C4-2B (cell line): ENCODE measurements at regions not wholly inside any gene's neighbourhood (a gene's known extent, or its start where the extent isn't known, plus 50 kb on each side); places are given as distances from the start of the nearest gene placed in this dataset.
A peak's percentile ranks its signal among the peaks of the same experiment; 100 is the strongest.
"Not testable (repeated sequence)": the region's sequence is repeated elsewhere in the genome, so short reads cannot be mapped to it uniquely, and the experiment has no call there.

ENCODE experiments used
- H3K27ac ChIP-seq: fragments of 450-650 bp; 2 replicates; pipeline ENCODE4 v1.5.1; 2017
- ZFX ChIP-seq: fragments of 450-650 bp; IDR thresholded peaks from 2 replicates; pipeline ENCODE4 v1.6.1; 2017
- TF ChIP-seq, protein P1 (sequence below): fragments of 450-650 bp; conservative IDR thresholded peaks from 2 replicates; pipeline ENCODE4 v1.5.1; 2017; ENCODE audit warnings: mild to moderate bottlenecking

DNA sequence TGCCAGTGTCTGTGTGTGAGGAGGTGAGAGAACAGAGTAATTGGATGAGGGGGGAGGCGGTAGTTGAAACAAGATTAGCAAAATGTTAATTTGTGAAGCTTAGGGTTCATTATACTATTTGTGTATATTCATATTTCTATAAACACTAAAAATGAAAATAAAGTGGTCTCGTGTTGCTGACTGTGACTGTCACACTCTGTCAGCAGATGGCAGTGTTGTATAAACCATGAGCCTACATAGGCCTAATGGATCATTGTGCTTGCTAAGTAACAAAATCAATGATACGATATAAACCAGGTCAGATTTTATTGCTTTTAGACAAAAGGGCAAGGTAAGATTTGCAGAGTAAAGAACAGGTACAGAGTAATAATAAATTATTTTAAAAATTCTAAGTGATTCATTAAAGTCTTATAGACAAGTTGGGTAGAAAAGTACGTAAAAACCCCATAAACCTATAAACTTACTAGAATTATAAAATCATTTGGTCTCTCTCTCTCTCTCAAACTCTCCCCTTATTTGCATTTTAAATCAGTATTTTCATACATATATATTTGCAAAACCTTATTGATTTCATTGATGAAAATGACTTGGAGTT is 182.7 kb downstream of the RPIA start:
- no peak overlapping the region for H3K27ac ChIP-seq
- TF ChIP-seq, protein P1, sequence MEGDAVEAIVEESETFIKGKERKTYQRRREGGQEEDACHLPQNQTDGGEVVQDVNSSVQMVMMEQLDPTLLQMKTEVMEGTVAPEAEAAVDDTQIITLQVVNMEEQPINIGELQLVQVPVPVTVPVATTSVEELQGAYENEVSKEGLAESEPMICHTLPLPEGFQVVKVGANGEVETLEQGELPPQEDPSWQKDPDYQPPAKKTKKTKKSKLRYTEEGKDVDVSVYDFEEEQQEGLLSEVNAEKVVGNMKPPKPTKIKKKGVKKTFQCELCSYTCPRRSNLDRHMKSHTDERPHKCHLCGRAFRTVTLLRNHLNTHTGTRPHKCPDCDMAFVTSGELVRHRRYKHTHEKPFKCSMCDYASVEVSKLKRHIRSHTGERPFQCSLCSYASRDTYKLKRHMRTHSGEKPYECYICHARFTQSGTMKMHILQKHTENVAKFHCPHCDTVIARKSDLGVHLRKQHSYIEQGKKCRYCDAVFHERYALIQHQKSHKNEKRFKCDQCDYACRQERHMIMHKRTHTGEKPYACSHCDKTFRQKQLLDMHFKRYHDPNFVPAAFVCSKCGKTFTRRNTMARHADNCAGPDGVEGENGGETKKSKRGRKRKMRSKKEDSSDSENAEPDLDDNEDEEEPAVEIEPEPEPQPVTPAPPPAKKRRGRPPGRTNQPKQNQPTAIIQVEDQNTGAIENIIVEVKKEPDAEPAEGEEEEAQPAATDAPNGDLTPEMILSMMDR = peak; percentile 80
- no peak for TF ChIP-seq ZFX

DNA sequence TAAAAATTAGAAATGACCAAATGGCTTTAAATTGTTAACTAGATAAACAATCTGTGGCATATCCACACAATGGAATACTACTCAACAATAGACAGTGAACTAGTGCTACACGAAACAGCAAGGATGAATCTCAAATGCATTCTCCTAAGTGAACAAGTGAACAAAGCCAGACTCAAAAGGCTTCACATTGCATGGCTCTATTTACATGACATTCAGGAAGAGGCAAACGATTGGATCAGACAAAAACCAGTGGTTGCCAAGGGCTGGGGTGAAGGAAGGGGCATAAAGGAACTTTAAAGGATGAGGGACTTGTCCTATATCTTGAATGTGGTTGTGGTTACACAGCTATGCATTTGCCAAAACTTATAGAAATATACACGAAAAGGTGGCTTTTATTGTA is 184.3 kb downstream of the RPIA start:
- no peak overlapping the region for H3K27ac ChIP-seq
- TF ChIP-seq, protein P1 = no peak
- TF ChIP-seq ZFX = no peak

DNA sequence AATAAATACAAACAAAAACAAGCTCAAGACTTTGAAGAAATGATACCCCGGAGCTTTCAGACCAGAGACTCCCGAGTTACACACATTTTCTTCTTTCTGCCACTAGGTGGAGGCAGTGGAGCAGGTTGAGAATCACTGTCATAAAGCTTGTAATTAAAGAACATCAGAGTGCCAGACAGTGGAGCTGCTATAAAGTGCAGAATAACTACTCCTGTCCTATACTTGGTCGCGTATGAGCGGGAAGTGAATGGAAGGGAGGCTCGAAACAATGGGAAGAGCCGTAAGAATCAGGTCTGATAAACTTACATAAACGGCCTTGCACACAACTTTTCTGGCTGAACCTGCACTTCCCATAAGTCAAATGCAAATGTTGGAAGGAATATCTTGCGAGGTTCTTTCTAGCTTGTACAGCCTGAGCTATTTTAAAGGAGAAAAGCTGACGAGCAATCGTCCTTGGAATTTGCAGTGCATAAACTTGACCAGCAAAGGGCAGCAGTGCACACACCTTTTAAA is 189.0 kb downstream of the RPIA start:
- H3K27ac ChIP-seq = no peak overlapping the region
- TF ChIP-seq ZFX = no peak
- TF ChIP-seq, protein P1 = peak; percentile 84

DNA sequence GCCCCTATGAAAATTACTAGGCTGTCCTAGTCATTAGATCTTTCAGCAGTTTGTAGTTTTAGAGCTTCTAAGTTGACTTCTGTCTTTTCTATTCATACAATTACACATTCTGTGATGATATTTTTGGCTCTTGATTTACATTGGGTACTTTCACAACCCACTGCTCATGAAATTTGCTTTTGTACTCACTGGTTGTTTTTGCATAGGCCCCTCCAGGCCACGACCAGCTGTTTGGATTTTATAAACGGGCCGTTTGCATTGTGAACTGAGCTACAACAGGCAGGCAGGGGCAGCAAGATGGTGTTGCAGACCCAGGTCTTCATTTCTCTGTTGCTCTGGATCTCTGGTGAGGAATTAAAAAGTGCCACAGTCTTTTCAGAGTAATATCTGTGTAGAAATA is 193.8 kb downstream of the RPIA start:
- no peak overlapping the region for H3K27ac ChIP-seq
- no peak for TF ChIP-seq ZFX
- TF ChIP-seq, protein P1 = no peak

DNA sequence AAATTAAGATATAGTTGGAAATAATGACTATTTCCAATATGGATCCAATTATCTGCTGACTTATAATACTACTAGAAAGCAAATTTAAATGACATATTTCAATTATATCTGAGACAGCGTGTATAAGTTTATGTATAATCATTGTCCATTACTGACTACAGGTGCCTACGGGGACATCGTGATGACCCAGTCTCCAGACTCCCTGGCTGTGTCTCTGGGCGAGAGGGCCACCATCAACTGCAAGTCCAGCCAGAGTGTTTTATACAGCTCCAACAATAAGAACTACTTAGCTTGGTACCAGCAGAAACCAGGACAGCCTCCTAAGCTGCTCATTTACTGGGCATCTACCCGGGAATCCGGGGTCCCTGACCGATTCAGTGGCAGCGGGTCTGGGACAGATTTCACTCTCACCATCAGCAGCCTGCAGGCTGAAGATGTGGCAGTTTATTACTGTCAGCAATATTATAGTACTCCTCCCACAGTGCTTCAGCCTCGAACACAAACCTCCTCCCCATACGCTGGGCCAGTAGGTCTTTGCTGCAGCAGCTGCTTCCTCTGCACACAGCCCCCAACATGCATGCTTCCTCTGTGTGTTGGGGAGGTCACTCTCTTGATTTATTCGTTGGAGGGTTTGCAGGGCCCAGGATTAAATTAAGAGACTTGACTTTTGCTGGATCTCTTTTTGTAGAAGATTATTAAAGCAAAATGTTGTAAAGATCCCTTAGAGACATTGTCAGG is 194.4 kb downstream of the RPIA start:
- H3K27ac ChIP-seq = no peak overlapping the region
- TF ChIP-seq, protein P1 = no peak
- TF ChIP-seq ZFX = no peak

DNA sequence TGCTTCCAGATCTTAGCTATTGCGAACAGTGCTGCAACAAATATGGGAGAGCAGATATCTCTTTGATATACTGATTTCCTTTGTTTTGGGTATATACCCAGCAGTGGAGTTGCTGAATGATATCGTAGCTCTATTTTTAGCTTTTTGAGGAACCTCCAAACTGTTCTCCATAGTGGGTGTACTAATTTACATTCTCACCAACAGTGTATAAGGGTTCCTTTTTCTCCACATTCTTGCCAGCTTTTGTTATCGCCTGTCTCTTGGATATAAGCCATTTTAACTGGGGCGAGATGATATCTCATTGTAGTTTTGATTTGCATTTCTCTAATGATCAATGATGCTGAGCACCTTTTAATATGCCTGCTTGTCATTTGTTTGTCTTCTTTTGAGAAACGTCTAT is 196.0 kb downstream of the RPIA start:
- not testable (repeated sequence) for H3K27ac ChIP-seq

DNA sequence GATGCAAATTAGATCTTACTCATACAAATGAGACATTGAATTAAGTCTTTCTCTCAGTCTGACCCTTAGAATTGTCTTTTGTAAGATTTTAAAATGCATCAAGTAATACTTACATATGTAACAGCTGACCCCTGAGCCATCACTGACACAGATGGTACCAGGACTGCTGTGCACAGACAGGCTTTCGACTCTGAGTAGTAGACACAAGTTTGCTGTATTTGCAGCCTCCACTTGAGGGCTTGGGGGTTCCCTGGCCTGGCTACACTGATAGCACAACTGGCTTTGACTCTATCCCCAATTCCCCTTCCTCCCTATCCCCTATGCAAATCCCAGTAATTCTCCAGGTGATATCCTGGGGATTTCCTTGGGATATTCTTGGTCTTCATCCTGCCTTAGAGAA is 200.7 kb downstream of the RPIA start:
- no peak overlapping the region for H3K27ac ChIP-seq
- TF ChIP-seq ZFX = no peak
- TF ChIP-seq, protein P1 = no peak
